SU-DHL-6 (cell line): ENCODE measurements at regions not wholly inside any gene's neighbourhood (a gene's known extent, or its start where the extent isn't known, plus 50 kb on each side); places are given as distances from the start of the nearest gene placed in this dataset.

ENCODE experiments used
- EZH2phosphoT487 ChIP-seq: fragments of 200-600 bp; sonication (generic), shearing (Covaris generic); conservative IDR thresholded peaks from 2 replicates; pipeline ENCODE4 v1.6.1; 2018; ENCODE audit warnings: mild to moderate bottlenecking, antibody characterized with exemption, low read length, moderate library complexity, mixed read lengths
- TF ChIP-seq, protein P1 (sequence below): fragments of 200-600 bp; sonication (generic); IDR thresholded peaks from one replicate; pipeline ENCODE4 v1.5.1; 2017; ENCODE audit warnings: antibody characterized with exemption, mild to moderate bottlenecking, low read length, moderate library complexity; ENCODE audit not compliant: insufficient read depth, poor library complexity, severe bottlenecking

DNA sequence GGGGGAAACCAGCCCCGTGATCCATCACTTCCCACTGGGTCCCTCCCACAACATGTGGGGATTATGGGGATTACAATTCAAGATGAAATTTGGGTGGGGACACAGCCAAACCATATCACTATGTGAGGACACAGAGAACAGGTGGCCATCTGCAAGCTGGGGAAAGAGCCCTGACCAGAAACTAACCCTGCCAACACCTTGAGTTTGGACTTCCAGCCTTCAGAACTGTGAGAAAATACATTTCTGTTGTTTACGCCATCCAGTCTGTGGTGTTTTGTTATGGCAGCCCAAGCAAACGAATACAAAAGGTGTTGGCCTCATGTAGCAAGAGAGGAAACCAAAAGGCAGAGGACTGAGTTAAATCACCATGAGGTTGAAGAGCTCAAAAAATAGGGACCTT is 169.9 kb upstream of the TENM3 start:
- TF ChIP-seq, protein P1, sequence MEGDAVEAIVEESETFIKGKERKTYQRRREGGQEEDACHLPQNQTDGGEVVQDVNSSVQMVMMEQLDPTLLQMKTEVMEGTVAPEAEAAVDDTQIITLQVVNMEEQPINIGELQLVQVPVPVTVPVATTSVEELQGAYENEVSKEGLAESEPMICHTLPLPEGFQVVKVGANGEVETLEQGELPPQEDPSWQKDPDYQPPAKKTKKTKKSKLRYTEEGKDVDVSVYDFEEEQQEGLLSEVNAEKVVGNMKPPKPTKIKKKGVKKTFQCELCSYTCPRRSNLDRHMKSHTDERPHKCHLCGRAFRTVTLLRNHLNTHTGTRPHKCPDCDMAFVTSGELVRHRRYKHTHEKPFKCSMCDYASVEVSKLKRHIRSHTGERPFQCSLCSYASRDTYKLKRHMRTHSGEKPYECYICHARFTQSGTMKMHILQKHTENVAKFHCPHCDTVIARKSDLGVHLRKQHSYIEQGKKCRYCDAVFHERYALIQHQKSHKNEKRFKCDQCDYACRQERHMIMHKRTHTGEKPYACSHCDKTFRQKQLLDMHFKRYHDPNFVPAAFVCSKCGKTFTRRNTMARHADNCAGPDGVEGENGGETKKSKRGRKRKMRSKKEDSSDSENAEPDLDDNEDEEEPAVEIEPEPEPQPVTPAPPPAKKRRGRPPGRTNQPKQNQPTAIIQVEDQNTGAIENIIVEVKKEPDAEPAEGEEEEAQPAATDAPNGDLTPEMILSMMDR, result no peak
- TF ChIP-seq EZH2phosphoT487, result no peak
